Activated CD4-positive, alpha-beta T cell treated with anti-CD3 and anti-CD28 coated beads, Interleukin-2, Interleukin-4, amounts not matched to agents 100 ng/mL and 50 ng/mL, durations not matched to agents 16 hours and 8 hours (primary cell): ENCODE measurements at regions not wholly inside any gene's neighbourhood (a gene's known extent, or its start where the extent isn't known, plus 50 kb on each side); places are given as distances from the start of the nearest gene placed in this dataset.
A peak's percentile ranks its signal among the peaks of the same experiment; 100 is the strongest.

Experiments
- DNase-seq: peaks from one replicate; pipeline ENCODE4 v3.0.0-alpha.2; 2020; ENCODE audit warnings: low spot score

- no peak for DNase-seq
Observed at GRCh38 chr12:22396735-22397134, 62.2 kb upstream of the ST8SIA1 start.

- peak; percentile 12 for DNase-seq
Observed at GRCh38 chr12:22396253-22396652, 61.7 kb upstream of the ST8SIA1 start.

- DNase-seq = no peak
Observed at GRCh38 chr12:22395666-22396065, 61.2 kb upstream of the ST8SIA1 start.
